K562 (cell line): ENCODE measurements at regions not wholly inside any gene's neighbourhood (a gene's known extent, or its start where the extent isn't known, plus 50 kb on each side); places are given as distances from the start of the nearest gene placed in this dataset.
"Not testable (repeated sequence)": the region's sequence is repeated elsewhere in the genome, so short reads cannot be mapped to it uniquely, and the experiment has no call there.

Experiments used
- ATAC-seq: fragments of 200-7000 bp; cut with Tn5 transposase; 3 replicates; pipeline ENCODE4 v1.9.1; 2020; ENCODE audit warnings: moderate library complexity
- BruUV-seq: library from RNA; stranded (reverse); fragments of 400-500 nt; replicated peaks from 2 replicates; lab custom pipeline; 2021; lab: Mats Ljungman, UMichigan
- CTCF ChIA-PET: fragments of 300-600 bp; formaldehyde crosslinking; extraction: SDS; loops from one replicate; lab custom pipeline; 2021; ENCODE audit warnings: low intra/inter-chr PET ratio; lab: Yijun Ruan, JAX
- POLR2A ChIA-PET: fragments of 300-600, 350-650 bp; sonication (Branson Sonifier 250); formaldehyde crosslinking; extraction: SDS; loops from one replicate; lab custom pipeline; 2021; ENCODE audit warnings: antibody characterized with exemption, inconsistent platforms; lab: Yijun Ruan, JAX
- DNase-seq, 4 experiments: peaks; one replicate each; pipeline versions ENCODE4 v3.0.0 to v3.0.0-alpha.2; 2011 to 2018; ENCODE audit warnings: low spot score in 3 of 4, mixed read lengths in 3 of 4; ENCODE audit errors: extremely low read depth in 1 of 4
- FAIRE-seq: peaks from 2 replicates; lab custom pipeline; 2011; peaks lifted over from hg19 to GRCh38; lab: Jason Lieb, UNC
- H2AFZ ChIP-seq: 2 replicates; pipeline ENCODE4 v1.6.0; 2011; ENCODE audit warnings: low read depth, low read length, control low read depth, inconsistent platforms
- H3K27ac ChIP-seq: fragments of 200-600 bp; 3 replicates; pipeline ENCODE4 v1.8.0; 2011; ENCODE audit warnings: low read depth, mild to moderate bottlenecking, control low read depth, inconsistent platforms, low read length, moderate library complexity, mixed read lengths; ENCODE audit errors: extremely low read depth
- H3K27me3 ChIP-seq, 2 experiments: fragments of 300-600 bp in 1 of 2; 2 replicates in 1 of 2; 3 replicates in 1 of 2; pipeline versions ENCODE4 v1.6.0 to v1.8.0; 2011; ENCODE audit warnings: inconsistent platforms in 2 of 2, low read length in 2 of 2, mild to moderate bottlenecking in 1 of 2, mixed read lengths in 1 of 2, moderate library complexity in 1 of 2; ENCODE audit not compliant: control insufficient read depth in 2 of 2, insufficient read depth in 2 of 2
- H3K36me3 ChIP-seq: fragments of 300-600 bp; 3 replicates; pipeline ENCODE4 v1.8.0; 2011; ENCODE audit warnings: mild to moderate bottlenecking, low read length, inconsistent platforms; ENCODE audit not compliant: control insufficient read depth, insufficient read depth
- H3K4me1 ChIP-seq, 2 experiments: fragments of 200-600 bp in 1 of 2; replicated peaks in 1 of 2; 2 replicates in 1 of 2; 3 replicates in 1 of 2; pipeline versions ENCODE4 v1.5.1 to v1.8.0; 2011; ENCODE audit warnings: inconsistent platforms in 2 of 2, low read length in 2 of 2, mild to moderate bottlenecking in 1 of 2, mixed read lengths in 1 of 2, moderate library complexity in 1 of 2; ENCODE audit not compliant: control insufficient read depth in 2 of 2, insufficient read depth in 2 of 2
- H3K4me2 ChIP-seq: 2 replicates; pipeline ENCODE4 v1.6.1; 2011; ENCODE audit warnings: low read length, control low read depth, inconsistent platforms, mixed read lengths; ENCODE audit not compliant: insufficient read depth
- H3K4me3 ChIP-seq: fragments of 200-600 bp; sonication (generic), shearing (Covaris generic); 2 replicates; pipeline ENCODE4 v1.5.1; 2016; ENCODE audit warnings: control low read depth, inconsistent platforms
- H3K79me2 ChIP-seq: fragments of 200-600 bp; 3 replicates; pipeline ENCODE4 v1.8.0; 2011; ENCODE audit warnings: low read length, inconsistent platforms; ENCODE audit not compliant: control insufficient read depth, insufficient read depth
- H3K9ac ChIP-seq, 2 experiments: 2 replicates each; pipeline versions ENCODE4 v1.6.0 to v1.6.1; 2011; ENCODE audit warnings: low read depth in 2 of 2, low read length in 2 of 2, control low read depth in 1 of 2, inconsistent platforms in 1 of 2, mild to moderate bottlenecking in 1 of 2, mixed read lengths in 1 of 2; ENCODE audit not compliant: insufficient read depth in 1 of 2
- H3K9me1 ChIP-seq: one replicate; pipeline ENCODE4 v1.6.0; 2011; ENCODE audit warnings: inconsistent platforms, mild to moderate bottlenecking, low read length, moderate library complexity; ENCODE audit not compliant: control insufficient read depth, insufficient read depth
- H3K9me3 ChIP-seq: replicated peaks from 2 replicates; pipeline ENCODE4 v1.5.1; 2011; ENCODE audit warnings: low read depth, low read length, inconsistent platforms; ENCODE audit not compliant: control insufficient read depth, insufficient read depth
- H4K20me1 ChIP-seq: replicated peaks from 2 replicates; pipeline ENCODE4 v1.6.1; 2011; ENCODE audit warnings: low read length, inconsistent platforms, mixed read lengths; ENCODE audit not compliant: control insufficient read depth, insufficient read depth
- ELF4 ChIP-seq: fragments of 450-650 bp; formaldehyde crosslinking; IDR thresholded peaks from 2 replicates; pipeline ENCODE4 v1.4.0; 2022; ENCODE audit warnings: missing genetic modification characterization
- LARP7 ChIP-seq: fragments of 450-650 bp; IDR thresholded peaks from 2 replicates; pipeline ENCODE4 v1.6.1; 2016
- OTX1 ChIP-seq: fragments of 450-650 bp; formaldehyde crosslinking; IDR thresholded peaks from 2 replicates; pipeline ENCODE4 v1.4.0; 2022; ENCODE audit warnings: mild to moderate bottlenecking
- TSC22D4 ChIP-seq: fragments of 450-650 bp; IDR thresholded peaks from 2 replicates; pipeline ENCODE4 v1.6.1; 2016; ENCODE audit warnings: missing genetic modification characterization, missing biosample characterization, control low read depth
- in situ Hi-C: fragments of 300-500 bp; cut with MboI; formaldehyde crosslinking; loops from 4 replicates; pipeline ENCODE4 v1.15.0; 2018; ENCODE audit warnings: inconsistent platforms, mixed read lengths
- intact Hi-C: fragments of 100-400 bp; cut with micrococcal nuclease; formaldehyde crosslinking; loops from 2 replicates; pipeline ENCODE4 v1.14.2; 2022
- TF ChIP-seq, protein P1 (sequence below): fragments of 450-650 bp; formaldehyde crosslinking; IDR thresholded peaks from 2 replicates; pipeline ENCODE4 v1.4.0; 2022; ENCODE audit warnings: missing genetic modification characterization

DNA sequence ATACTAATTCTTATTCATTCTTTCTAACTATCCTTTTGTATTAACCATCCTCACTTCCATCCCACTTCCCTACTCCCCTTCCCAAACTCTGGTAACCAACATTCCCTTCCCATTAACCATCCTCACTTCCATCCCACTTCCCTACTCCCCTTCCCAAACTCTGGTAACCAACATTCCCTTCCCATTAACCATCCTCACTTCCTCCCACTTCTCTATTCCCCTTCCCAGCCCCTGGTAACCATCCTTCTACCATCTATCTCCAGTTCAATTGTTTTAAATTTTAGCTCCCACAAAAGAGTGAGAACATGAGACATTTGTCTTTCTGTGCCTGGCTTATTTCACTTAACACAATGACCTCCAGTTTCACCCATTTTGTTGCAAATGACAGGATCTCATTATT lies 160.6 kb upstream of the NAMPT start:
- ATAC-seq, H4K20me1 ChIP-seq, H3K4me3 ChIP-seq, H3K9ac ChIP-seq, FAIRE-seq, BruUV-seq, H2AFZ ChIP-seq, in situ Hi-C loops, H3K27me3 ChIP-seq, POLR2A ChIA-PET, H3K36me3 ChIP-seq, DNase-seq, H3K4me2 ChIP-seq, H3K9me1 ChIP-seq, CTCF ChIA-PET, H3K79me2 ChIP-seq, intact Hi-C loops, H3K27ac ChIP-seq: not testable (repeated sequence)
- peaks cover 13 to 32% of the 10 kb centered on the region in 2 experiments; a peak in 4 of 5 replicates for H3K4me1 ChIP-seq
- TF ChIP-seq, protein P1, sequence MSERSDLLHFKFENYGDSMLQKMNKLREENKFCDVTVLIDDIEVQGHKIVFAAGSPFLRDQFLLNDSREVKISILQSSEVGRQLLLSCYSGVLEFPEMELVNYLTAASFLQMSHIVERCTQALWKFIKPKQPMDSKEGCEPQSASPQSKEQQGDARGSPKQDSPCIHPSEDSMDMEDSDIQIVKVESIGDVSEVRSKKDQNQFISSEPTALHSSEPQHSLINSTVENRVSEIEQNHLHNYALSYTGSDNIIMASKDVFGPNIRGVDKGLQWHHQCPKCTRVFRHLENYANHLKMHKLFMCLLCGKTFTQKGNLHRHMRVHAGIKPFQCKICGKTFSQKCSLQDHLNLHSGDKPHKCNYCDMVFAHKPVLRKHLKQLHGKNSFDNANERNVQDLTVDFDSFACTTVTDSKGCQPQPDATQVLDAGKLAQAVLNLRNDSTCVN (CRISPR knock-in tag), result peak; percentile 58; the same call in 1 of the 2 replicates
- TF ChIP-seq TSC22D4 (tag) (0 out of 2 replicates have a peak, but pooled peaks have one; percentile 46), LARP7 (0 out of 2 replicates have a peak, but pooled peaks have one; percentile 40), ELF4 (CRISPR knock-in tag) (0 out of 2 replicates have a peak, but pooled peaks have one; percentile 32), OTX1 (CRISPR knock-in tag) (peak; percentile 57; the same call in 1 of the 2 replicates)
- TF ChIP-seq, all 486 proteins: peak for 5; not testable (repeated sequence) for 481
- not testable (repeated sequence) for H3K9me3 ChIP-seq
